AG04450 (cell line): ENCODE measurements at regions not wholly inside any gene's neighbourhood (a gene's known extent, or its start where the extent isn't known, plus 50 kb on each side); places are given as distances from the start of the nearest gene placed in this dataset.

Experiments used
- CTCF ChIA-PET: fragments of 300-600, 350-600 bp; formaldehyde crosslinking; extraction: SDS; loops from one replicate; lab custom pipeline; 2022; ENCODE audit warnings: antibody characterized with exemption, inconsistent platforms; lab: Charles Lee
- POLR2A ChIA-PET: fragments of 350-600 bp; formaldehyde crosslinking; extraction: SDS; loops from one replicate; lab custom pipeline; 2021; ENCODE audit warnings: antibody characterized with exemption, inconsistent platforms; lab: Yijun Ruan, JAX
- DNase-seq: peaks from one replicate; pipeline ENCODE4 v3.0.0-alpha.2; 2011; ENCODE audit warnings: low read depth, low spot score
- H3K27ac ChIP-seq: one replicate; pipeline ENCODE4 v1.5.1; 2012; ENCODE audit warnings: low read depth, low read length, control low read depth
- H3K27me3 ChIP-seq: one replicate; pipeline ENCODE4 v1.6.0; 2012; ENCODE audit warnings: low read length; ENCODE audit not compliant: control insufficient read depth, insufficient read depth
- H3K4me3 ChIP-seq: 2 replicates; pipeline ENCODE4 v1.5.1; 2011; ENCODE audit warnings: mild to moderate bottlenecking, low read depth, low read length, control low read depth
- H3K9me3 ChIP-seq: 2 replicates; pipeline ENCODE4 v1.5.1; 2012; ENCODE audit warnings: low read length; ENCODE audit not compliant: control insufficient read depth, insufficient read depth
- CTCF ChIP-seq: IDR thresholded peaks from 2 replicates; pipeline ENCODE4 v1.5.1; 2011; ENCODE audit warnings: low read depth, low read length, control low read depth, inconsistent platforms

GRCh38 chr5:4081466-4081865, 485.8 kb downstream of the IRX1 start:
- ChIA-PET CTCF (no interaction called here), POLR2A (no interaction called here)
- H3K27me3 ChIP-seq = no peaks in the 10 kb centered on the region
- H3K4me3 ChIP-seq = no peak overlapping the region
- no peak overlapping the region for H3K27ac ChIP-seq
- no peak for TF ChIP-seq CTCF
- peaks cover 40% of the 10 kb centered on the region for H3K9me3 ChIP-seq
- no peak for DNase-seq

GRCh38 chr5:4082966-4083564, 487.4 kb downstream of the IRX1 start:
- Histone ChIP-seq H3K27me3 (no peaks in the 10 kb centered on the region), H3K27ac (no peak overlapping the region), H3K9me3 (peaks cover 43% of the 10 kb centered on the region), H3K4me3 (no peak overlapping the region)
- POLR2A ChIA-PET = no interaction called here
- TF ChIP-seq CTCF = no peak
- CTCF ChIA-PET = no interaction called here
- DNase-seq = no peak

- no peak overlapping the region for H3K4me3 ChIP-seq
- ChIA-PET POLR2A (no interaction called here), CTCF (no interaction called here)
- no peak for DNase-seq
- no peak for TF ChIP-seq CTCF
- H3K9me3 ChIP-seq = peaks cover 48% of the 10 kb centered on the region
- no peak overlapping the region for H3K27ac ChIP-seq
- H3K27me3 ChIP-seq = no peaks in the 10 kb centered on the region
Observed at GRCh38 chr5:4083591-4084337, 488.1 kb downstream of the IRX1 start.

- POLR2A ChIA-PET = no interaction called here
- TF ChIP-seq CTCF = no peak
- Histone ChIP-seq H3K9me3 (peaks cover 42% of the 10 kb centered on the region), H3K27me3 (no peaks in the 10 kb centered on the region), H3K4me3 (no peak overlapping the region), H3K27ac (no peak overlapping the region)
- CTCF ChIA-PET = no interaction called here
- DNase-seq = no peak
Observed at GRCh38 chr5:4086081-4086480, 490.4 kb downstream of the IRX1 start.

GRCh38 chr5:4087110-4087509, 491.5 kb downstream of the IRX1 start:
- Histone ChIP-seq H3K27me3 (no peaks in the 10 kb centered on the region), H3K9me3 (peaks cover 43% of the 10 kb centered on the region), H3K4me3 (no peak overlapping the region), H3K27ac (no peak overlapping the region)
- ChIA-PET CTCF (interaction anchor here (0.6 kb wide), 1 partner anchor 1735 kb away, joined by 3 read pairs; no protein-coding TSS in a partner anchor), POLR2A (no interaction called here)
- no peak for TF ChIP-seq CTCF
- DNase-seq = no peak
